Panc1 (cell line): ENCODE measurements at regions not wholly inside any gene's neighbourhood (a gene's known extent, or its start where the extent isn't known, plus 50 kb on each side); places are given as distances from the start of the nearest gene placed in this dataset.

ENCODE experiments used
- ATAC-seq: fragments of 200-7000 bp; cut with Tn5 transposase; 2 replicates; pipeline ENCODE4 v1.9.1; 2020; ENCODE audit warnings: mild to moderate bottlenecking, moderate library complexity
- BruUV-seq: library from RNA; stranded (reverse); fragments of 400-500 nt; replicated peaks from 2 replicates; lab custom pipeline; 2021; lab: Mats Ljungman, UMichigan
- CTCF ChIA-PET: fragments of 300-600 bp; sonication (Branson Sonifier 250); formaldehyde crosslinking; loops from one replicate; lab custom pipeline; 2022; ENCODE audit warnings: antibody characterized with exemption; lab: Charles Lee
- POLR2A ChIA-PET: fragments of 300-600 bp; sonication (Branson Sonifier 250); formaldehyde crosslinking; loops from one replicate; lab custom pipeline; 2022; ENCODE audit warnings: antibody characterized with exemption; lab: Charles Lee
- DNase-seq: peaks from one replicate; pipeline ENCODE4 v3.0.0-alpha.2; 2010; ENCODE audit warnings: low read depth, low spot score
- H3K27ac ChIP-seq: 2 replicates; pipeline ENCODE4 v1.5.1; 2011; ENCODE audit warnings: mild to moderate bottlenecking, low read length, inconsistent platforms
- H3K27me3 ChIP-seq: fragments of 200-500 bp; sonication (Bioruptor generic); 2 replicates; pipeline ENCODE4 v1.6.0; 2014; ENCODE audit warnings: low read length, inconsistent platforms; ENCODE audit not compliant: control insufficient read depth, insufficient read depth
- H3K36me3 ChIP-seq: fragments of 200-500 bp; sonication (Bioruptor generic); 2 replicates; pipeline ENCODE4 v1.5.1; 2014; ENCODE audit warnings: inconsistent platforms, mild to moderate bottlenecking, low read length, moderate library complexity; ENCODE audit not compliant: control insufficient read depth, insufficient read depth
- H3K4me1 ChIP-seq: 2 replicates; pipeline ENCODE4 v1.5.1; 2011; ENCODE audit warnings: inconsistent platforms, mild to moderate bottlenecking, low read length, moderate library complexity; ENCODE audit not compliant: control insufficient read depth, insufficient read depth
- H3K4me3 ChIP-seq, 2 experiments: 2 replicates each; pipeline ENCODE4 v1.5.1; 2011 to 2012; ENCODE audit warnings: low read depth in 2 of 2, low read length in 2 of 2, mild to moderate bottlenecking in 2 of 2, inconsistent platforms in 1 of 2, moderate library complexity in 1 of 2
- H3K9me3 ChIP-seq: fragments of 200-500 bp; sonication (Bioruptor generic); 2 replicates; pipeline ENCODE4 v1.5.1; 2014; ENCODE audit warnings: low read depth, mild to moderate bottlenecking, inconsistent platforms, low read length, moderate library complexity; ENCODE audit not compliant: control insufficient read depth, insufficient read depth
- CTCF ChIP-seq: fragments of 450-650 bp; IDR thresholded peaks from 2 replicates; pipeline ENCODE4 v1.5.1; 2017; ENCODE audit warnings: mild to moderate bottlenecking
- POLR2AphosphoS5 ChIP-seq: IDR thresholded peaks from 2 replicates; pipeline ENCODE4 v1.6.1; 2012; ENCODE audit warnings: mild to moderate bottlenecking, low read depth, low read length, moderate library complexity
- REST ChIP-seq, 2 experiments: IDR thresholded peaks; 2 replicates each; pipeline ENCODE4 v1.6.1; 2011 to 2012; ENCODE audit warnings: low read depth in 2 of 2, control low read depth in 1 of 2, low read length in 1 of 2, mild to moderate bottlenecking in 1 of 2, moderate library complexity in 1 of 2; ENCODE audit not compliant: insufficient read depth in 1 of 2
- SIN3A ChIP-seq: IDR thresholded peaks from 2 replicates; pipeline ENCODE4 v1.6.1; 2012; ENCODE audit warnings: low read depth, mild to moderate bottlenecking, low read length, moderate library complexity, borderline replicate concordance; ENCODE audit not compliant: insufficient read depth
- TCF7L2 ChIP-seq: IDR thresholded peaks from 2 replicates; pipeline ENCODE4 v1.6.1; 2011; ENCODE audit warnings: mild to moderate bottlenecking, low read depth, low read length, inconsistent platforms
- in situ Hi-C: cut with HindIII; loops from 2 replicates; pipeline ENCODE4 v1.10.0; 2016; ENCODE audit warnings: low sequenced_read_pairs, low pct_unique_long_range_greater_than_20kb
- intact Hi-C: fragments of 100-400 bp; cut with micrococcal nuclease; formaldehyde crosslinking; loops from one replicate; pipeline ENCODE4 v1.10.0; 2022; ENCODE audit not compliant: unreplicated experiment

GRCh38 chr1:193359631-193360030 is 173.2 kb upstream of the B3GALT2 start:
- ChIA-PET POLR2A (interaction anchor here (0.5 kb wide), 1 partner anchor 17 kb away, joined by 3 read pairs; no protein-coding TSS in a partner anchor), CTCF (no interaction called here)
- in situ Hi-C loops: no loop called here
- no peak for TF ChIP-seq SIN3A
- no peak for TF ChIP-seq REST (IDR thresholded peaks at IDR 0.05; ENCODE audit: insufficient read depth in 1 of 2, low read depth in 2 of 2, low read length in 1 of 2)
- no peak for TF ChIP-seq CTCF
- no peak for TF ChIP-seq TCF7L2
- intact Hi-C loops: no loop called here
- H3K4me3 ChIP-seq: no peak overlapping the region
- ATAC-seq (no peak), DNase-seq (no peak)
- no peak overlapping the region for H3K27ac ChIP-seq
- BruUV-seq: no TSS peak
- peaks cover 3% of the 10 kb centered on the region for H3K27me3 ChIP-seq
- H3K36me3 ChIP-seq: no peaks in the 10 kb centered on the region
- no peaks in the 10 kb centered on the region for H3K9me3 ChIP-seq
- no peaks in the 10 kb centered on the region for H3K4me1 ChIP-seq

GRCh38 chr1:193358419-193358818 is 172.0 kb upstream of the B3GALT2 start:
- Histone ChIP-seq H3K27ac (no peak overlapping the region), H3K4me1 (no peaks in the 10 kb centered on the region), H3K27me3 (peaks cover 3% of the 10 kb centered on the region), H3K9me3 (no peaks in the 10 kb centered on the region), H3K36me3 (no peaks in the 10 kb centered on the region), H3K4me3 (no peak overlapping the region)
- no TSS peak for BruUV-seq
- ATAC-seq (no peak), DNase-seq (no peak)
- ChIA-PET CTCF (no interaction called here), POLR2A (no interaction called here)
- in situ Hi-C loops: no loop called here
- TF ChIP-seq TCF7L2: no peak
- no peak for TF ChIP-seq REST (IDR thresholded peaks at IDR 0.05; ENCODE audit: insufficient read depth in 1 of 2, low read depth in 2 of 2, low read length in 1 of 2)
- no peak for TF ChIP-seq CTCF
- no peak for TF ChIP-seq SIN3A
- TF ChIP-seq POLR2AphosphoS5: no peak
- intact Hi-C loops: no loop called here
